Kidney epithelial cell (primary cell): ENCODE measurements at regions not wholly inside any gene's neighbourhood (a gene's known extent, or its start where the extent isn't known, plus 50 kb on each side); places are given as distances from the start of the nearest gene placed in this dataset.

Experiments used
- DNase-seq: peaks from one replicate; pipeline ENCODE4 v3.0.0-alpha.2; 2010; ENCODE audit warnings: low read depth
- H3K27me3 ChIP-seq: 2 replicates; pipeline ENCODE4 v1.6.0; 2011; ENCODE audit warnings: low read length; ENCODE audit not compliant: control insufficient read depth, insufficient read depth
- H3K36me3 ChIP-seq: 2 replicates; pipeline ENCODE4 v1.5.1; 2011; ENCODE audit warnings: low read length; ENCODE audit not compliant: control insufficient read depth, insufficient read depth
- H3K4me3 ChIP-seq: 2 replicates; pipeline ENCODE4 v1.5.1; 2011; ENCODE audit warnings: low read depth, mild to moderate bottlenecking, control low read depth, low read length
- CTCF ChIP-seq: IDR thresholded peaks from 2 replicates; pipeline ENCODE4 v1.5.1; 2011; ENCODE audit warnings: mild to moderate bottlenecking, moderate library complexity, low read length, control low read depth, inconsistent platforms; ENCODE audit not compliant: insufficient read depth, poor library complexity, severe bottlenecking

GRCh38 chr4:181611033-181611711, 632.0 kb upstream of the TENM3 start:
- no peak for DNase-seq
- Histone ChIP-seq H3K4me3 (no peak overlapping the region), H3K36me3 (no peaks in the 10 kb centered on the region), H3K27me3 (no peaks in the 10 kb centered on the region)
- TF ChIP-seq CTCF: no peak

DNA sequence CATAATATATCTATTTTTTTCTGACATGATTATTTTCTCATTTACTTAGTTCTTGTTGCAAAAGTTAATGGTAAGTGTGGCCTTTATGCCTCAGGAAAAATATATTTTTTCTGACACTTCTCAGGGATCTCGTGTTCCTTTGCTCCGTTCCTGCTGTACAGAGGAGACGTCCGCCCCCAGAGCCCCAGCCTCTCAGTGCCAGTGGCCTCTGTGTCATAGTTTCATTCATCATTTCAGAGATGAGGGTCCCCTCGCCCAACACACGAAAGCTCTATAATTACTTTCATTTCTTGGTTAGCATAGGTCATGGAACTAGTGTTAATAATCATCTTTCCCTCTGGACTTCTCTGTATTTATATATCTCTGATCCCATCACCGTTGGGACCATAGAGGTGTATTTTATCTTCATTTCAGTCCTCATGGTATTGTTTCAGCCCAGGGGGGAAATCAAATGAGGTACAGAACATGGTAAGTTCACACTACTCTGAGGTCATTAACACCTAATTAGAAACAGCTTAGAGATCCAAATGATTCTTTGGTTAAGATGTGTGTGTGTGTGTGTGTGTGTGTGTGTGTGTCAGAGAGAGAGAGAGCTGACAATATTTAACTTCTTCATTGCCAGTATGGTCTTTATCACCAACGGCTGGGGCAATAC, 631.1 kb upstream of the TENM3 start:
- H3K27me3 ChIP-seq: no peaks in the 10 kb centered on the region
- no peak for TF ChIP-seq CTCF
- no peak overlapping the region for H3K4me3 ChIP-seq
- H3K36me3 ChIP-seq: no peaks in the 10 kb centered on the region
- no peak for DNase-seq

DNA sequence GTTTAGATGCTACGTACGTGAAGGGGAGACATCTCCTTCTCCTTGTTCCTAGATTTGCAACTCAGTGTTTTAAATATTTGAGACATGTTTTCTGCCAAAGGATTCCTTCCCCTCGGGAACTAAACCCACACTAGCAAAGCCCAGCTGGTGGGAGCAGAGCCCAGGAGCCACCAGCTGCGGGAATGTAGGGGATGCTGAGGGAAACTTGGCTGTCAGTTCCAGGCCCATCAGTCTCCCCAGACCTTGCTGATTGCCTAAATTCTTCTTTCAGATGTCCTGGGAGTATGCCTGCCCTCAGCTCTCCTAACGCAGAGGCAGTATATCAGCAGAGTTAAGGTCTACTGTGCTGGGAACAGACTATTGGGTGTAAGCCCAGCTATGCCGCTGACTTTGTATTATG, 630.0 kb upstream of the TENM3 start:
- no peak overlapping the region for H3K4me3 ChIP-seq
- no peak for DNase-seq
- no peak for TF ChIP-seq CTCF
- H3K36me3 ChIP-seq: no peaks in the 10 kb centered on the region
- no peaks in the 10 kb centered on the region for H3K27me3 ChIP-seq

DNA sequence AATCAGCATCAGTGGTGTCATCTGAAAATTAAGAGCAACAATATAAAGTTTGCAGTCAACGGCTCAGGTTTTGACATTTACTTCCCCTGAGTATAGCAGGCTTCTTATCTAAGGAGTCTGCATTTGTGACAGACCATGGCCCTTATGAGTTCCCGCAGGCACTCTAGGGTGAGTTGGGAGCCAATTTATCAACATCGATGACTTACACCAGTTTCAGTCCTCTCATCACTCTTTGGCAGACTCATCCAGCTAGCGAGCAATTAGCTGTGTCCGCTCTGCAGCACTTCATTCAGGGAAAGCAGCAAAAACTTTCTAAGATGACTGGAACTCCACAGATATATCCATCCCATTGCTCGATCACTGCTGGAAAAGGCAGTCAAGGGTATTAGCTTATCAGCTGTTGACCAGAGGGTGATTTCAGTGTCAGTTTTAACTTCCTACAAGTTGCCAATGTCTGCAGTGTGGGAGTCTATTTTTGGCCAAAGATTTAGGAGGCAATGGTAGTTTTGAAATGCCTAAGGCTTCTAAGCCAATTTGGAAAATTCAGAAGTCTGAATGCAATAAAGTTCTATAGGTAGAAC, 625.1 kb upstream of the TENM3 start:
- DNase-seq: no peak

GRCh38 chr4:181618896-181619295, 624.3 kb upstream of the TENM3 start:
- no peak for DNase-seq
- Histone ChIP-seq H3K4me3 (no peak overlapping the region), H3K36me3 (no peaks in the 10 kb centered on the region), H3K27me3 (no peaks in the 10 kb centered on the region)
- TF ChIP-seq CTCF: no peak

More for the DNA sequence above, 625.1 kb upstream of the TENM3 start:
- no peak for TF ChIP-seq CTCF
- Histone ChIP-seq H3K4me3 (no peak overlapping the region), H3K27me3 (no peaks in the 10 kb centered on the region), H3K36me3 (no peaks in the 10 kb centered on the region)
